Spleen (tissue), 11 donors: ENCODE measurements at regions not wholly inside any gene's neighbourhood (a gene's known extent, or its start where the extent isn't known, plus 50 kb on each side); places are given as distances from the start of the nearest gene placed in this dataset.
"Not testable (repeated sequence)": the region's sequence is repeated elsewhere in the genome, so short reads cannot be mapped to it uniquely, and the experiment has no call there.

Experiments used
- DNase-seq: peaks from one replicate; pipeline ENCODE4 v3.0.0-alpha.2; 2020
- H3K27ac ChIP-seq, 8 donors: fragments of 200-600 bp; sonication (generic) in 7 of 8; 1 replicate in 4 of 8; 2 replicates in 4 of 8; pipeline versions ENCODE4 v1.5.0 to v1.8.0; 2016 to 2021; ENCODE audit warnings: inconsistent platforms in 4 of 8, mild to moderate bottlenecking in 4 of 8, moderate library complexity in 1 of 8
- H3K27me3 ChIP-seq, 7 donors: fragments of 200-600 bp; sonication (generic) in 6 of 7; replicated peaks in 1 of 7; 1 replicate in 4 of 7; 2 replicates in 3 of 7; pipeline versions ENCODE4 v1.5.0 to v1.8.0; 2016 to 2021; ENCODE audit warnings: inconsistent platforms in 3 of 7, mild to moderate bottlenecking in 1 of 7
- H3K36me3 ChIP-seq, 6 donors: fragments of 200-600 bp; sonication (generic) in 5 of 6; 1 replicate in 4 of 6; 2 replicates in 2 of 6; pipeline versions ENCODE4 v1.5.0 to v1.8.0; 2016 to 2021; ENCODE audit warnings: inconsistent platforms in 2 of 6
- H3K4me1 ChIP-seq, 6 donors: fragments of 200-600 bp; sonication (generic) in 5 of 6; 1 replicate in 3 of 6; 2 replicates in 3 of 6; pipeline versions ENCODE4 v1.5.0 to v1.8.0; 2016 to 2021; ENCODE audit warnings: inconsistent platforms in 3 of 6
- H3K4me3 ChIP-seq, 8 donors: fragments of 200-600 bp; sonication (generic) in 7 of 8; 1 replicate in 4 of 8; 2 replicates in 4 of 8; pipeline versions ENCODE4 v1.5.0 to v1.8.0; 2016 to 2021; ENCODE audit warnings: inconsistent platforms in 4 of 8, mild to moderate bottlenecking in 4 of 8, moderate library complexity in 2 of 8
- H3K9me3 ChIP-seq, 8 donors: fragments of 200-600 bp; sonication (generic) in 7 of 8; 1 replicate in 4 of 8; 2 replicates in 4 of 8; pipeline versions ENCODE4 v1.5.0 to v1.8.0; 2016 to 2021; ENCODE audit warnings: inconsistent platforms in 4 of 8
- POLR2A ChIP-seq, 3 donors: fragments of 450-650 bp; IDR thresholded peaks; one replicate each; pipeline ENCODE4 v1.5.1; 2017; ENCODE audit warnings: antibody characterized with exemption in 3 of 3, mild to moderate bottlenecking in 1 of 3
- POLR2AphosphoS5 ChIP-seq, 3 donors: sonication (generic); formaldehyde crosslinking; IDR thresholded peaks; one replicate each; pipeline ENCODE4 v1.5.1; 2017; ENCODE audit warnings: antibody characterized with exemption in 3 of 3
- WGBS, 5 donors: extraction: QIAGEN DNeasy Blood & Tissue Kit in 3 of 5; methylation state at CpG; one replicate each; pipeline versions ENCODE4 v1.1.5 to v1.1.7; 2013 to 2018; 5-methylcytosine and 5-hydroxymethylcytosine counted together
- intact Hi-C: fragments of 100-400 bp; cut with DNase I; formaldehyde crosslinking; loops from one replicate; pipeline ENCODE4 v1.15.0; 2023; ENCODE audit warnings: low total_unique reads
- TF ChIP-seq, protein P1 (sequence below), 11 experiments: fragments of 200-600 bp in 7 of 11; fragments of 450-650 bp in 4 of 11; sonication (generic) in 4 of 11; IDR thresholded peaks in 8 of 11; conservative IDR thresholded peaks in 3 of 11; 1 replicate in 7 of 11; 2 replicates in 4 of 11; pipeline versions ENCODE4 v1.4.0 to v1.8.0; 2016 to 2021; ENCODE audit warnings: antibody characterized with exemption in 11 of 11, inconsistent platforms in 4 of 11, mild to moderate bottlenecking in 1 of 11
- donor health status: healthy with polysubstance abuse.
- donor health status: DM: no; HTN: no; CAD: no; lungs with moderate emphysema.
- donor health status: DM: no; HTN: no; CAD: no.
- donor health status: Bipolar disorder and iron deficiency.
- donor health status: healthy.
- donor health status: DM: no; HTN: no; CAD: no.
- donor health status: DM: yes; HTN: yes; CAD: no.

DNA sequence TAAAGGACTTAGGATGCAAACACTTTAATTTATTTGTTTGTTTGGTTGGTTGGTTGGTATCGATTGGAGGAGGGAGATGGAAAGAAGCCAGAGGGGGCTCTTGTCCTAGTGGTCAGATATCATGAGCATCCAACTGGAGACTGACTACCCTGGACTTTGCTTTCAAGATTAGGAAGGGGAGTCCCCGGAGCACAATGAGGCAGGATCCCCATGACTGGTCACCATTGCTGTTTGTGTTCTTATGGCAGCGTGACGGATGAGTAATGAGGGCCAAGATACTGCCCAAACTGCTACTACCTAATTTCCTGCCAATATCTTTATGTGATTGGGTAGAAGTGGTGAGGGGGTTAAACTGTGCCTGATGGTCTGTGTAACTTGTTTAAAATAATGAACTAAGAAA is 354.6 kb upstream of the ROPN1 start:
- WGBS, 5 donors, result 81 to 97% (median 94%) methylated on average over 4 of the region's 4 CpGs
- no peak for TF ChIP-seq POLR2AphosphoS5 (IDR thresholded peaks at IDR 0.05)
- no peak for TF ChIP-seq POLR2A (IDR thresholded peaks at IDR 0.05)
- TF ChIP-seq, protein P1, sequence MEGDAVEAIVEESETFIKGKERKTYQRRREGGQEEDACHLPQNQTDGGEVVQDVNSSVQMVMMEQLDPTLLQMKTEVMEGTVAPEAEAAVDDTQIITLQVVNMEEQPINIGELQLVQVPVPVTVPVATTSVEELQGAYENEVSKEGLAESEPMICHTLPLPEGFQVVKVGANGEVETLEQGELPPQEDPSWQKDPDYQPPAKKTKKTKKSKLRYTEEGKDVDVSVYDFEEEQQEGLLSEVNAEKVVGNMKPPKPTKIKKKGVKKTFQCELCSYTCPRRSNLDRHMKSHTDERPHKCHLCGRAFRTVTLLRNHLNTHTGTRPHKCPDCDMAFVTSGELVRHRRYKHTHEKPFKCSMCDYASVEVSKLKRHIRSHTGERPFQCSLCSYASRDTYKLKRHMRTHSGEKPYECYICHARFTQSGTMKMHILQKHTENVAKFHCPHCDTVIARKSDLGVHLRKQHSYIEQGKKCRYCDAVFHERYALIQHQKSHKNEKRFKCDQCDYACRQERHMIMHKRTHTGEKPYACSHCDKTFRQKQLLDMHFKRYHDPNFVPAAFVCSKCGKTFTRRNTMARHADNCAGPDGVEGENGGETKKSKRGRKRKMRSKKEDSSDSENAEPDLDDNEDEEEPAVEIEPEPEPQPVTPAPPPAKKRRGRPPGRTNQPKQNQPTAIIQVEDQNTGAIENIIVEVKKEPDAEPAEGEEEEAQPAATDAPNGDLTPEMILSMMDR (IDR thresholded peaks at IDR 0.05 in 8 of 11, conservative IDR thresholded peaks at IDR 0.05 in 3 of 11), result no peak
- DNase-seq, result no peak
- intact Hi-C loops, result no loop called here
- Histone ChIP-seq H3K36me3 (peaks cover 0 to 23% (median 0%) of the 10 kb centered on the region in 6 donors), H3K4me1 (no peaks in the 10 kb centered on the region), H3K4me3 (no peak overlapping the region), H3K27ac (no peak overlapping the region), H3K9me3 (no peaks in the 10 kb centered on the region), H3K27me3 (no peaks in the 10 kb centered on the region)

DNA sequence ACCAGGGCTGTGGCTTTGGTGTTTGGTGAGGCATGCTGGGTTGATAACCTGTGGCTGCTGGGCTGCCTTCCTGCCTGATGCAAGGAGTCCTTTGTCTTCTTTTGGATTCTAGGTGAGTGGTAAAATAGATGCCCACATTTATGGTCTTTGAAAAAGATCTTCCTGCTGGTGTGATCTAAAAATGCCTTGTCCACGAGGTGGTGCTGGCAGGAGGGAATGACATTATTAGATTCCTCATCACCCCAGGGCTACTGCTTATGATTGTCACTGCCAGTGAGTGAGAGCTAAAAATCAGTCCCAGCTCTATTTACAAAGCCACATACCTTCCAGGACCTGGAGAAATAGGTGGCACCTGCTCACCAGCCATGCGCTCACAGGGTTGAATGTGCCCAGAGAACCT is 355.5 kb upstream of the ROPN1 start:
- no peak for DNase-seq
- intact Hi-C loops, result no loop called here
- 53 to 81% (median 78%) methylated on average over 2 of the region's 2 CpGs for WGBS, 5 donors

DNA sequence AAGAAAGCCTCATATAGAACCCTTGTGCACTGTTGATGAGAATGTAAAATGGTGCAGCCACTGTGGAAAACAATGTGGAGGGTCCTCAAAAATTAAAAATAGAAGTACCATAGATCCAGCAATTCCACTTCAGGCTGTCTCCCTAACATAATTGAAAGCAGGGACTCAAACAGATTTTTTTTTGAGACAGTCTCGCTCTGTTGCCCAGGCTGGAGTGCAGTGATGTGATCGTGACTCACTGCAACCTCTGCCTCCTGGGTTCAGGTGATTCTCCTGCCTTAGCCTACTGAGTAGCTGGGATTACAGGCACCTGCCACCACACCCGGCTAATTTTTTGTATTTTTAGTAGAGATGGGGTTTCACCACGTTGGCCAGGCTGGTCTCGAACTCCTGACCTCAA is 356.6 kb upstream of the ROPN1 start:
- peaks cover 0 to 16% (median 0%) of the 10 kb centered on the region in 6 donors for H3K36me3 ChIP-seq
- H3K4me3 ChIP-seq, H3K27ac ChIP-seq, H3K27me3 ChIP-seq, DNase-seq, H3K4me1 ChIP-seq, H3K9me3 ChIP-seq, intact Hi-C loops: not testable (repeated sequence)
- 75 to 100% (median 85%) methylated on average over 4 to 5 of the region's 5 CpGs for WGBS, 5 donors

More for the DNA sequence above, 355.5 kb upstream of the ROPN1 start:
- Histone ChIP-seq H3K4me1 (no peaks in the 10 kb centered on the region), H3K4me3 (no peak overlapping the region), H3K27ac (no peak overlapping the region), H3K27me3 (no peaks in the 10 kb centered on the region), H3K9me3 (no peaks in the 10 kb centered on the region), H3K36me3 (peaks cover 0 to 23% (median 0%) of the 10 kb centered on the region in 6 donors)
- TF ChIP-seq, protein P1 (IDR thresholded peaks at IDR 0.05 in 8 of 11, conservative IDR thresholded peaks at IDR 0.05 in 3 of 11), result no peak
- TF ChIP-seq POLR2A (IDR thresholded peaks at IDR 0.05) (no peak), POLR2AphosphoS5 (IDR thresholded peaks at IDR 0.05) (no peak)

DNA sequence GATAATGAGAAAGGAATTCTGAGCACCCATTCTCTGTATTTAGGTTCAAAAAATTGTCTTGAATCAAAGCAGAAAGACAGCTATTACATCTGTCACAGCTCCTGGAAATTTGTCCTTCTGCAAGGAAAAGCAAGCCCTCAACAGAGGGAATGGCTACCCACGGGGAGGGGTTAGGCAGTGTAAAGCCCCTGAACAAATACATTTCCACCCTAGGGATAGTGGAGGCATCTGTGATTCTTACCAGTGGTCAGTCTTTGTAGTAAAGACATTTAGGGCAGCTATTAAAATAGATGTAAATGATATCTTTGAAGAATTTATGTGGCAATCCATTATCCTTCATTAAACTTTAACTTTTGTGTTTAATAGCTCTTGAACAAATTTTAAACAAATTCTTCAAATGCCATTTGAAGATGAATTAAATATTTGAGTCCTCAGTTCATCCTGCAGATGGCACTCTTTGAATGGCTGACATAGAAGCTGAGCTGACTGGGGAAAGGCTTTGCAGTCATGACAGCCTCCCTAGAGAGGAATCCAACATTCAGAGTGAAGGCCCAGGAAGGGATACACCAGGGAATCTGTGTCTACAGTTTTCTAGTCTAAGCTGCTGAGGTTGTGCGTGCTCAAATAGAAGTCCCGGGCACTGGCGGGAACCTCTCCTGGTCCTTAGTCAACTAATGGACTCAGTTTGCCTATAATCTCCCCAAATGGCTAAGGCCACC is 359.7 kb upstream of the ROPN1 start:
- DNase-seq, result no peak
- no peak overlapping the region for H3K4me3 ChIP-seq
- no peak overlapping the region for H3K27ac ChIP-seq
- intact Hi-C loops, result no loop called here
- no peaks in the 10 kb centered on the region for H3K27me3 ChIP-seq
- WGBS, 5 donors, result 51 to 78% (median 69%) methylated on average over 4 of the region's 4 CpGs
- no peaks in the 10 kb centered on the region for H3K4me1 ChIP-seq
- peaks cover 0 to 15% (median 0%) of the 10 kb centered on the region in 6 donors for H3K36me3 ChIP-seq
- TF ChIP-seq, protein P1 (IDR thresholded peaks at IDR 0.05 in 8 of 11, conservative IDR thresholded peaks at IDR 0.05 in 3 of 11), result peak in 4 of 11 experiments; percentile 12 to 24 (median 17)
- TF ChIP-seq POLR2A (IDR thresholded peaks at IDR 0.05), result no peak
- no peak for TF ChIP-seq POLR2AphosphoS5 (IDR thresholded peaks at IDR 0.05)
- no peaks in the 10 kb centered on the region for H3K9me3 ChIP-seq
